K562 (cell line): ENCODE measurements at regions not wholly inside any gene's neighbourhood (a gene's known extent, or its start where the extent isn't known, plus 50 kb on each side); places are given as distances from the start of the nearest gene placed in this dataset.
A peak's percentile ranks its signal among the peaks of the same experiment; 100 is the strongest.

Experiments
- ATAC-seq: fragments of 200-7000 bp; cut with Tn5 transposase; 3 replicates; pipeline ENCODE4 v1.9.1; 2020; ENCODE audit warnings: moderate library complexity
- BruUV-seq: library from RNA; stranded (reverse); fragments of 400-500 nt; replicated peaks from 2 replicates; lab custom pipeline; 2021; lab: Mats Ljungman, UMichigan
- CTCF ChIA-PET: fragments of 300-600 bp; formaldehyde crosslinking; extraction: SDS; loops from one replicate; lab custom pipeline; 2021; ENCODE audit warnings: low intra/inter-chr PET ratio; lab: Yijun Ruan, JAX
- POLR2A ChIA-PET: fragments of 300-600, 350-650 bp; sonication (Branson Sonifier 250); formaldehyde crosslinking; extraction: SDS; loops from one replicate; lab custom pipeline; 2021; ENCODE audit warnings: antibody characterized with exemption, inconsistent platforms; lab: Yijun Ruan, JAX
- DNase-seq, 4 experiments: peaks; one replicate each; pipeline versions ENCODE4 v3.0.0 to v3.0.0-alpha.2; 2011 to 2018; ENCODE audit warnings: low spot score in 3 of 4, mixed read lengths in 3 of 4; ENCODE audit errors: extremely low read depth in 1 of 4
- FAIRE-seq: peaks from 2 replicates; lab custom pipeline; 2011; peaks lifted over from hg19 to GRCh38; lab: Jason Lieb, UNC
- H2AFZ ChIP-seq: 2 replicates; pipeline ENCODE4 v1.6.0; 2011; ENCODE audit warnings: low read depth, low read length, control low read depth, inconsistent platforms
- H3K27ac ChIP-seq: fragments of 200-600 bp; 3 replicates; pipeline ENCODE4 v1.8.0; 2011; ENCODE audit warnings: low read depth, mild to moderate bottlenecking, control low read depth, inconsistent platforms, low read length, moderate library complexity, mixed read lengths; ENCODE audit errors: extremely low read depth
- H3K27me3 ChIP-seq, 2 experiments: fragments of 300-600 bp in 1 of 2; 2 replicates in 1 of 2; 3 replicates in 1 of 2; pipeline versions ENCODE4 v1.6.0 to v1.8.0; 2011; ENCODE audit warnings: inconsistent platforms in 2 of 2, low read length in 2 of 2, mild to moderate bottlenecking in 1 of 2, mixed read lengths in 1 of 2, moderate library complexity in 1 of 2; ENCODE audit not compliant: control insufficient read depth in 2 of 2, insufficient read depth in 2 of 2
- H3K36me3 ChIP-seq: fragments of 300-600 bp; 3 replicates; pipeline ENCODE4 v1.8.0; 2011; ENCODE audit warnings: mild to moderate bottlenecking, low read length, inconsistent platforms; ENCODE audit not compliant: control insufficient read depth, insufficient read depth
- H3K4me1 ChIP-seq, 2 experiments: fragments of 200-600 bp in 1 of 2; replicated peaks in 1 of 2; 2 replicates in 1 of 2; 3 replicates in 1 of 2; pipeline versions ENCODE4 v1.5.1 to v1.8.0; 2011; ENCODE audit warnings: inconsistent platforms in 2 of 2, low read length in 2 of 2, mild to moderate bottlenecking in 1 of 2, mixed read lengths in 1 of 2, moderate library complexity in 1 of 2; ENCODE audit not compliant: control insufficient read depth in 2 of 2, insufficient read depth in 2 of 2
- H3K4me2 ChIP-seq: 2 replicates; pipeline ENCODE4 v1.6.1; 2011; ENCODE audit warnings: low read length, control low read depth, inconsistent platforms, mixed read lengths; ENCODE audit not compliant: insufficient read depth
- H3K4me3 ChIP-seq: fragments of 200-600 bp; sonication (generic), shearing (Covaris generic); 2 replicates; pipeline ENCODE4 v1.5.1; 2016; ENCODE audit warnings: control low read depth, inconsistent platforms
- H3K79me2 ChIP-seq: fragments of 200-600 bp; 3 replicates; pipeline ENCODE4 v1.8.0; 2011; ENCODE audit warnings: low read length, inconsistent platforms; ENCODE audit not compliant: control insufficient read depth, insufficient read depth
- H3K9ac ChIP-seq, 2 experiments: 2 replicates each; pipeline versions ENCODE4 v1.6.0 to v1.6.1; 2011; ENCODE audit warnings: low read depth in 2 of 2, low read length in 2 of 2, control low read depth in 1 of 2, inconsistent platforms in 1 of 2, mild to moderate bottlenecking in 1 of 2, mixed read lengths in 1 of 2; ENCODE audit not compliant: insufficient read depth in 1 of 2
- H3K9me1 ChIP-seq: one replicate; pipeline ENCODE4 v1.6.0; 2011; ENCODE audit warnings: inconsistent platforms, mild to moderate bottlenecking, low read length, moderate library complexity; ENCODE audit not compliant: control insufficient read depth, insufficient read depth
- H3K9me3 ChIP-seq: replicated peaks from 2 replicates; pipeline ENCODE4 v1.5.1; 2011; ENCODE audit warnings: low read depth, low read length, inconsistent platforms; ENCODE audit not compliant: control insufficient read depth, insufficient read depth
- H4K20me1 ChIP-seq: replicated peaks from 2 replicates; pipeline ENCODE4 v1.6.1; 2011; ENCODE audit warnings: low read length, inconsistent platforms, mixed read lengths; ENCODE audit not compliant: control insufficient read depth, insufficient read depth
- CBFA2T2 ChIP-seq: fragments of 450-650 bp; conservative IDR thresholded peaks from 2 replicates; pipeline ENCODE4 v1.6.1; 2017; ENCODE audit warnings: mild to moderate bottlenecking
- CBX8 ChIP-seq: fragments of 200-600 bp; sonication (generic); IDR thresholded peaks from 2 replicates; pipeline ENCODE4 v1.6.1; 2012; ENCODE audit warnings: borderline replicate concordance, mixed run types, low read depth, mild to moderate bottlenecking, moderate library complexity, mixed read lengths, low read length, control low read depth, inconsistent platforms; ENCODE audit not compliant: poor library complexity, severe bottlenecking; ENCODE audit errors: extremely low read depth
- CEBPB ChIP-seq: fragments of 450-650 bp; IDR thresholded peaks from 2 replicates; pipeline ENCODE4 v1.6.1; 2016; ENCODE audit warnings: missing genetic modification characterization, missing compliant biosample characterization
- CEBPG ChIP-seq, 3 experiments: fragments of 200-800 bp in 1 of 3; sonication (Bioruptor generic) in 1 of 3; sonication (generic) in 1 of 3; formaldehyde crosslinking in 1 of 3; IDR thresholded peaks in 2 of 3; conservative IDR thresholded peaks in 1 of 3; 2 replicates each; pipeline versions ENCODE4 v1.6.1 to v1.8.0; 2016 to 2022; ENCODE audit warnings: missing compliant biosample characterization in 2 of 3, missing genetic modification characterization in 2 of 3, mild to moderate bottlenecking in 1 of 3, missing genetic modification reagents in 1 of 3
- KLF6 ChIP-seq: fragments of 250-450 bp; sonication (Bioruptor Pico); IDR thresholded peaks from 2 replicates; pipeline ENCODE4 v1.4.0; 2020; ENCODE audit warnings: mild to moderate bottlenecking, moderate library complexity, borderline replicate concordance
- NR2F6 ChIP-seq: fragments of 450-650 bp; formaldehyde crosslinking; IDR thresholded peaks from 2 replicates; pipeline ENCODE4 v1.4.0; 2020; ENCODE audit warnings: mild to moderate bottlenecking
- SP2 ChIP-seq: IDR thresholded peaks from 2 replicates; pipeline ENCODE4 v1.6.1; 2011; ENCODE audit warnings: mild to moderate bottlenecking, low read depth, low read length, moderate library complexity; ENCODE audit not compliant: poor library complexity, severe bottlenecking; ENCODE audit errors: extremely low read depth
- WGBS: fragments of 100-300 bp; shearing (Covaris generic); methylation state at CpG from one replicate; pipeline ENCODE4 v1.1.6; 2016; ENCODE audit warnings: low coverage, mixed read lengths; ENCODE audit not compliant: insufficient coverage; ENCODE audit errors: missing lambda C conversion rate; 5-methylcytosine and 5-hydroxymethylcytosine counted together
- in situ Hi-C: fragments of 300-500 bp; cut with MboI; formaldehyde crosslinking; loops from 4 replicates; pipeline ENCODE4 v1.15.0; 2018; ENCODE audit warnings: inconsistent platforms, mixed read lengths
- intact Hi-C: fragments of 100-400 bp; cut with micrococcal nuclease; formaldehyde crosslinking; loops from 2 replicates; pipeline ENCODE4 v1.14.2; 2022
- TF ChIP-seq, protein P1 (sequence below), 3 experiments: IDR thresholded peaks in 2 of 3; conservative IDR thresholded peaks in 1 of 3; 2 replicates each; pipeline ENCODE4 v1.5.1; 2011 to 2012; ENCODE audit warnings: low read length in 3 of 3, mild to moderate bottlenecking in 3 of 3, control low read depth in 2 of 3, improper control_type of control experiment in 1 of 3, inconsistent platforms in 1 of 3, low read depth in 1 of 3, mixed read lengths in 1 of 3, moderate library complexity in 1 of 3; ENCODE audit not compliant: insufficient read depth in 2 of 3
- TF ChIP-seq, protein P2 (sequence below): fragments of 250-450 bp; sonication (Bioruptor Pico); IDR thresholded peaks from 2 replicates; pipeline ENCODE4 v1.5.0; 2020; ENCODE audit warnings: mild to moderate bottlenecking, borderline replicate concordance

DNA sequence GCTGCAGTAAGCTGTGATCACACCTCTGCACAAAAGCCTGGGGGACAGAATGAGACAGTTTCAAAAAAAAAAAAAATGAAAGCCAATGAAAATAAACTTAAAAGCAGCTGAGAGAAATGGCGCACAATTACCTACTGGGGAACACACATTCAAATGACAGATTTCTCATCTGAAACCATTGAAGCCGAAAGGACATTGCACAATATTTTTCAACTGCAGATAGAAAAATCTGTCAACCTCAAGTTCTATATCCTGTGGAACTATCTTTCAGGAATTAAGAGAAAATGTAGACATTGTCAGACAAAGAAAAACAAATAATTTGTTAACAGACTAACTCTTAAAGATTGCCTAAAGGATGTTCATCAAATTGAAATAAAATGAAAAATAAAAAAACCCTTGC is 442.8 kb downstream of the MATN1 start:
- Histone ChIP-seq H3K36me3 (no peaks in the 10 kb centered on the region), H2AFZ (no peak overlapping the region), H3K27me3 (peaks cover 2 to 21% of the 10 kb centered on the region in 2 experiments; a peak in 2 of 5 replicates), H3K79me2 (no peaks in the 10 kb centered on the region), H3K4me2 (no peak overlapping the region), H3K9me1 (no peaks in the 10 kb centered on the region), H3K4me3 (no peak overlapping the region), H3K27ac (no peak overlapping the region), H3K9me3 (no peaks in the 10 kb centered on the region), H4K20me1 (0 out of 2 replicates have a peak, but pooled peaks cover 3% of the 10 kb centered on the region), H3K9ac (no peak overlapping the region), H3K4me1 (no peaks in the 10 kb centered on the region; a peak in 1 of 5 replicates)
- ATAC-seq (no peak), FAIRE-seq (no peak), DNase-seq (no peak)
- TF ChIP-seq, protein P1, sequence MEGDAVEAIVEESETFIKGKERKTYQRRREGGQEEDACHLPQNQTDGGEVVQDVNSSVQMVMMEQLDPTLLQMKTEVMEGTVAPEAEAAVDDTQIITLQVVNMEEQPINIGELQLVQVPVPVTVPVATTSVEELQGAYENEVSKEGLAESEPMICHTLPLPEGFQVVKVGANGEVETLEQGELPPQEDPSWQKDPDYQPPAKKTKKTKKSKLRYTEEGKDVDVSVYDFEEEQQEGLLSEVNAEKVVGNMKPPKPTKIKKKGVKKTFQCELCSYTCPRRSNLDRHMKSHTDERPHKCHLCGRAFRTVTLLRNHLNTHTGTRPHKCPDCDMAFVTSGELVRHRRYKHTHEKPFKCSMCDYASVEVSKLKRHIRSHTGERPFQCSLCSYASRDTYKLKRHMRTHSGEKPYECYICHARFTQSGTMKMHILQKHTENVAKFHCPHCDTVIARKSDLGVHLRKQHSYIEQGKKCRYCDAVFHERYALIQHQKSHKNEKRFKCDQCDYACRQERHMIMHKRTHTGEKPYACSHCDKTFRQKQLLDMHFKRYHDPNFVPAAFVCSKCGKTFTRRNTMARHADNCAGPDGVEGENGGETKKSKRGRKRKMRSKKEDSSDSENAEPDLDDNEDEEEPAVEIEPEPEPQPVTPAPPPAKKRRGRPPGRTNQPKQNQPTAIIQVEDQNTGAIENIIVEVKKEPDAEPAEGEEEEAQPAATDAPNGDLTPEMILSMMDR (IDR thresholded peaks at IDR 0.05 in 2 of 3, conservative IDR thresholded peaks at IDR 0.05 in 1 of 3; ENCODE audit: insufficient read depth in 2 of 3, low read depth in 1 of 3, low read length in 3 of 3): no peak
- TF ChIP-seq SP2 (no peak), CEBPB (tag) (peak; percentile 26; the same call in 1 of the 2 replicates), CEBPG (CRISPR knock-in tag; IDR thresholded peaks at IDR 0.05) (no peak), CEBPG (tag; conservative IDR thresholded peaks at IDR 0.05 in 1 of 2, IDR thresholded peaks at IDR 0.05 in 1 of 2) (peak; percentile 16 to 49; a peak in 1 of 4 replicates), CBFA2T2 (no peak), KLF6 (CRISPR knock-in tag) (no peak), CBX8 (no peak), NR2F6 (CRISPR knock-in tag) (no peak)
- TF ChIP-seq, protein P2, sequence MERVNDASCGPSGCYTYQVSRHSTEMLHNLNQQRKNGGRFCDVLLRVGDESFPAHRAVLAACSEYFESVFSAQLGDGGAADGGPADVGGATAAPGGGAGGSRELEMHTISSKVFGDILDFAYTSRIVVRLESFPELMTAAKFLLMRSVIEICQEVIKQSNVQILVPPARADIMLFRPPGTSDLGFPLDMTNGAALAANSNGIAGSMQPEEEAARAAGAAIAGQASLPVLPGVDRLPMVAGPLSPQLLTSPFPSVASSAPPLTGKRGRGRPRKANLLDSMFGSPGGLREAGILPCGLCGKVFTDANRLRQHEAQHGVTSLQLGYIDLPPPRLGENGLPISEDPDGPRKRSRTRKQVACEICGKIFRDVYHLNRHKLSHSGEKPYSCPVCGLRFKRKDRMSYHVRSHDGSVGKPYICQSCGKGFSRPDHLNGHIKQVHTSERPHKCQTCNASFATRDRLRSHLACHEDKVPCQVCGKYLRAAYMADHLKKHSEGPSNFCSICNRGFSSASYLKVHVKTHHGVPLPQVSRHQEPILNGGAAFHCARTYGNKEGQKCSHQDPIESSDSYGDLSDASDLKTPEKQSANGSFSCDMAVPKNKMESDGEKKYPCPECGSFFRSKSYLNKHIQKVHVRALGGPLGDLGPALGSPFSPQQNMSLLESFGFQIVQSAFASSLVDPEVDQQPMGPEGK (CRISPR knock-in tag): no peak
- intact Hi-C loops (no loop called here), in situ Hi-C loops (no loop called here)
- ChIA-PET POLR2A (no interaction called here), CTCF (no interaction called here)
- no TSS peak for BruUV-seq
- 0% methylated on average over 2 of the region's 2 CpGs for WGBS
